DOHH2 (cell line): ENCODE measurements at regions not wholly inside any gene's neighbourhood (a gene's known extent, or its start where the extent isn't known, plus 50 kb on each side); places are given as distances from the start of the nearest gene placed in this dataset.

Source experiments
- H3F3A ChIP-seq: fragments of 200-600 bp; sonication (generic), shearing (Covaris generic); 2 replicates; pipeline ENCODE4 v1.6.0; 2016; ENCODE audit warnings: antibody characterized with exemption, mild to moderate bottlenecking; ENCODE audit not compliant: control insufficient read depth, insufficient read depth
- H3K27ac ChIP-seq: fragments of 200-600 bp; sonication (generic); 2 replicates; pipeline ENCODE4 v1.5.1; 2014; ENCODE audit warnings: low read depth, mild to moderate bottlenecking, low read length, moderate library complexity
- H3K27me3 ChIP-seq: fragments of 200-600 bp; sonication (generic); 2 replicates; pipeline ENCODE4 v1.6.1; 2014; ENCODE audit warnings: mild to moderate bottlenecking, low read length, mixed read lengths; ENCODE audit not compliant: control insufficient read depth
- H3K36me3 ChIP-seq: fragments of 200-600 bp; sonication (generic); 2 replicates; pipeline ENCODE4 v1.6.1; 2014; ENCODE audit warnings: mild to moderate bottlenecking, low read length, moderate library complexity, mixed read lengths; ENCODE audit not compliant: control insufficient read depth
- H3K4me1 ChIP-seq: fragments of 200-600 bp; sonication (generic); 2 replicates; pipeline ENCODE4 v1.6.1; 2014; ENCODE audit warnings: mild to moderate bottlenecking, low read length, mixed read lengths; ENCODE audit not compliant: control insufficient read depth
- H3K4me2 ChIP-seq: fragments of 200-600 bp; sonication (generic); 2 replicates; pipeline ENCODE4 v1.6.0; 2014; ENCODE audit warnings: mild to moderate bottlenecking, low read length, moderate library complexity
- H3K4me3 ChIP-seq: fragments of 200-600 bp; sonication (generic); 2 replicates; pipeline ENCODE4 v1.5.1; 2014; ENCODE audit warnings: mild to moderate bottlenecking, low read length, mixed read lengths
- H3K79me2 ChIP-seq: fragments of 200-600 bp; sonication (generic); 2 replicates; pipeline ENCODE4 v1.6.1; 2014; ENCODE audit warnings: mild to moderate bottlenecking, low read length, mixed read lengths; ENCODE audit not compliant: control insufficient read depth
- H3K9me2 ChIP-seq: fragments of 200-600 bp; sonication (generic); replicated peaks from 2 replicates; pipeline ENCODE4 v1.6.1; 2014; ENCODE audit warnings: mild to moderate bottlenecking, low read length, mixed read lengths; ENCODE audit not compliant: control insufficient read depth
- H3K9me3 ChIP-seq: fragments of 200-600 bp; sonication (generic); 2 replicates; pipeline ENCODE4 v1.6.1; 2014; ENCODE audit warnings: antibody characterized with exemption, low read length, mixed read lengths; ENCODE audit not compliant: control insufficient read depth, insufficient read depth
- H4K20me1 ChIP-seq: fragments of 200-600 bp; sonication (generic); 2 replicates; pipeline ENCODE4 v1.6.0; 2014; ENCODE audit warnings: low read depth, mild to moderate bottlenecking, antibody characterized with exemption, low read length, moderate library complexity; ENCODE audit not compliant: control insufficient read depth, insufficient read depth
- EZH2phosphoT487 ChIP-seq: fragments of 200-600 bp; sonication (generic); IDR thresholded peaks from 2 replicates; pipeline ENCODE4 v1.6.1; 2017; ENCODE audit warnings: borderline replicate concordance, mild to moderate bottlenecking, antibody characterized with exemption, low read length, moderate library complexity, mixed read lengths
- TF ChIP-seq, protein P1 (sequence below): fragments of 200-600 bp; sonication (generic); IDR thresholded peaks from one replicate; pipeline ENCODE4 v1.5.1; 2014; ENCODE audit warnings: antibody characterized with exemption, mild to moderate bottlenecking, low read depth, low read length; ENCODE audit not compliant: poor library complexity, severe bottlenecking

DNA sequence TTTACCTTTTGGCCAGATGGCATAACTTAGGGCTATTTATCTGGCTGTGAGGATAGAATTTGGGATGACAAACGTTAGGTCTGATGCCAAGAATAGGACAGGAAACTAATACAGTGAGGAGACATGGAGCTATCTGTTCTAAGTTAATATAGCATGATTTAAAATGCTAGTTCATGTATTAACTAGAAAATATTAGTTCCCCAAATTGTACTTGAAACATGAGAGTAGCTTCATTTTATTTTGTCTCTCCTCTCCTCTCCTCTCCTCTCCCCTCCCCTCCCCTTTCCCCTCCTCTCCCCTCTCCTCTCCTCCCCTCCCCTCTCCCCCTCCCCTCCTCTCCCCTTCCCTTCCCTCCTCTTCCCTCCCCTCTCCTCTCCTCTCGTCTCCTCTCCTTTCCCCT, 101.1 kb upstream of the MYO16 start:
- H3K9me3 ChIP-seq: no peaks in the 10 kb centered on the region
- H4K20me1 ChIP-seq: no peaks in the 10 kb centered on the region

DNA sequence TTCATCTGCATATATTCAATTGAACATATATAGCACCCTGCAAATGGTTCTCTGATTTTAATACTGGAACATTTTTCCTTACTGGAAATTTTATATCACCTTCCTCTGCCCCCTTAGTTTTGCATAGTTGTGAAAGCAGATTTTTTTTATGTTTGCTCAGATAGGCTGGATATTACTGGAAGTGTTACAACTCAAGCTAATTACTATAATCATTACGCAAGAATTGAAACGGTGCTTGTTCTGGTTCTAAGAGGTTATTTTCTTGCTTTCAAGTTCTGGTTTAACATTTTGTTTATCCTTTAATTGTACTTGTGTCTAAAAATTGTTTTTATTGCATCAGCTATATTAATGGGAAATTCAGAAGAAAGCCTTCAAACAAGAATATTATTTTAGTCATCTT, 95.6 kb upstream of the MYO16 start:
- H3K4me3 ChIP-seq: no peak overlapping the region
- no peak overlapping the region for H3K27ac ChIP-seq
- H3K9me3 ChIP-seq: no peaks in the 10 kb centered on the region
- H3K36me3 ChIP-seq: no peaks in the 10 kb centered on the region
- H3K79me2 ChIP-seq: no peaks in the 10 kb centered on the region
- no peaks in the 10 kb centered on the region for H3F3A ChIP-seq
- TF ChIP-seq, protein P1, sequence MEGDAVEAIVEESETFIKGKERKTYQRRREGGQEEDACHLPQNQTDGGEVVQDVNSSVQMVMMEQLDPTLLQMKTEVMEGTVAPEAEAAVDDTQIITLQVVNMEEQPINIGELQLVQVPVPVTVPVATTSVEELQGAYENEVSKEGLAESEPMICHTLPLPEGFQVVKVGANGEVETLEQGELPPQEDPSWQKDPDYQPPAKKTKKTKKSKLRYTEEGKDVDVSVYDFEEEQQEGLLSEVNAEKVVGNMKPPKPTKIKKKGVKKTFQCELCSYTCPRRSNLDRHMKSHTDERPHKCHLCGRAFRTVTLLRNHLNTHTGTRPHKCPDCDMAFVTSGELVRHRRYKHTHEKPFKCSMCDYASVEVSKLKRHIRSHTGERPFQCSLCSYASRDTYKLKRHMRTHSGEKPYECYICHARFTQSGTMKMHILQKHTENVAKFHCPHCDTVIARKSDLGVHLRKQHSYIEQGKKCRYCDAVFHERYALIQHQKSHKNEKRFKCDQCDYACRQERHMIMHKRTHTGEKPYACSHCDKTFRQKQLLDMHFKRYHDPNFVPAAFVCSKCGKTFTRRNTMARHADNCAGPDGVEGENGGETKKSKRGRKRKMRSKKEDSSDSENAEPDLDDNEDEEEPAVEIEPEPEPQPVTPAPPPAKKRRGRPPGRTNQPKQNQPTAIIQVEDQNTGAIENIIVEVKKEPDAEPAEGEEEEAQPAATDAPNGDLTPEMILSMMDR: no peak
- no peak for TF ChIP-seq EZH2phosphoT487
- H3K4me1 ChIP-seq: no peaks in the 10 kb centered on the region
- no peaks in the 10 kb centered on the region for H3K9me2 ChIP-seq
- H3K27me3 ChIP-seq: no peaks in the 10 kb centered on the region
- H4K20me1 ChIP-seq: no peaks in the 10 kb centered on the region
- no peak overlapping the region for H3K4me2 ChIP-seq

More for the DNA sequence above, 101.1 kb upstream of the MYO16 start:
- no peaks in the 10 kb centered on the region for H3K79me2 ChIP-seq
- no peak overlapping the region for H3K4me3 ChIP-seq
- H3K4me2 ChIP-seq: no peak overlapping the region
- no peaks in the 10 kb centered on the region for H3K27me3 ChIP-seq
- H3K27ac ChIP-seq: no peak overlapping the region
- no peaks in the 10 kb centered on the region for H3K4me1 ChIP-seq
- H3F3A ChIP-seq: no peaks in the 10 kb centered on the region
- TF ChIP-seq, protein P1: no peak
- TF ChIP-seq EZH2phosphoT487: no peak
- no peaks in the 10 kb centered on the region for H3K36me3 ChIP-seq
- H3K9me2 ChIP-seq: no peaks in the 10 kb centered on the region

DNA sequence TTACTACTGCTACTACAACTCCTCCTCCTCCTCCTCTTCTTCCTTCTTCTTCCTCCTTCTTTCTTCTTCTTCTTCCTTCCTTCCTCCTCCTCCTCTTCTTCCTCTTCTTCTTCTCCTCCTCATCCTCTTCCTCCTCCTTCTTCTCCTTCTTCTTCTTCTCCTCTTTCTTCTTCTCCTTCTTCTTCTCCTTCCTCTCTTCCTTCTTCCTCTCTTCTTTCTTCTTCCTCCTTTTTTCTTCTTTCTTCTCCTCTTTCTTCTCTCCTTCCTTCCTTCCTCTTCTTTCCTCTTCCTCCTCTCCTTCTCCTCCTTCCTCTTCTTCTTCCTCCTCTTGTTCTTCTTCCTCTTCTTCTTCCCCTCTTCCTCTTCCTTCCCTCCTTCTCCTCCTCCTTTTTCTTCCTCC, 94.7 kb upstream of the MYO16 start:
- Histone ChIP-seq H3K79me2 (no peaks in the 10 kb centered on the region), H3K36me3 (no peaks in the 10 kb centered on the region), H3K9me3 (no peaks in the 10 kb centered on the region), H3K27me3 (no peaks in the 10 kb centered on the region), H3K27ac (no peak overlapping the region), H3K9me2 (no peaks in the 10 kb centered on the region), H3K4me3 (no peak overlapping the region), H3K4me2 (no peak overlapping the region), H4K20me1 (no peaks in the 10 kb centered on the region), H3K4me1 (no peaks in the 10 kb centered on the region), H3F3A (no peaks in the 10 kb centered on the region)
- TF ChIP-seq EZH2phosphoT487: no peak
- TF ChIP-seq, protein P1: no peak

DNA sequence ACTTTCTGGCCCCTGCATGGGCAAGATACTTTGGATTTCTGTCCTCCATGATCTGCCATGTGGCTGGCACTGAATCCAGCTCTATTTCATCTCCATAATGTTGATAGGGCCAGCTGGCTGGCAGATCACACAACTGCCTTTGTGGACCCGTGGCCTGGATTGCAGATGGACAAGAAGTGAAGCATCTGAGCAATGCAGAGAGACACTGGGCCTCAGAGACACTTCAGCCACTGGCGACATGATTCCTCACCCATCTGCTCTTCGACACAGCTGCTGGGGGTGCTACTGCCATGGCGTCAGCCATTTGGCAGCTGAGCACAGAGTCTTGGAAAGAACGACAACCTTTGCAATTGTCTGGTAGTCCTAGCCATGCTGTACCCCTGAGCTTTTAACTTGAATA, 79.5 kb upstream of the MYO16 start:
- H4K20me1 ChIP-seq: no peaks in the 10 kb centered on the region

More for the DNA sequence above, 79.5 kb upstream of the MYO16 start:
- H3K4me1 ChIP-seq: no peaks in the 10 kb centered on the region
- no peaks in the 10 kb centered on the region for H3K9me3 ChIP-seq
- no peak overlapping the region for H3K27ac ChIP-seq
- H3K36me3 ChIP-seq: no peaks in the 10 kb centered on the region
- H3K4me3 ChIP-seq: no peak overlapping the region
- H3K79me2 ChIP-seq: no peaks in the 10 kb centered on the region
- H3K4me2 ChIP-seq: no peak overlapping the region
- no peaks in the 10 kb centered on the region for H3F3A ChIP-seq
- no peaks in the 10 kb centered on the region for H3K9me2 ChIP-seq
- TF ChIP-seq, protein P1: no peak
- no peak for TF ChIP-seq EZH2phosphoT487
- no peaks in the 10 kb centered on the region for H3K27me3 ChIP-seq
